ENCODE measurements at regions not wholly inside any gene's neighbourhood (a gene's known extent, or its start where the extent isn't known, plus 50 kb on each side); places are given as distances from the start of the nearest gene placed in this dataset.

DNA sequence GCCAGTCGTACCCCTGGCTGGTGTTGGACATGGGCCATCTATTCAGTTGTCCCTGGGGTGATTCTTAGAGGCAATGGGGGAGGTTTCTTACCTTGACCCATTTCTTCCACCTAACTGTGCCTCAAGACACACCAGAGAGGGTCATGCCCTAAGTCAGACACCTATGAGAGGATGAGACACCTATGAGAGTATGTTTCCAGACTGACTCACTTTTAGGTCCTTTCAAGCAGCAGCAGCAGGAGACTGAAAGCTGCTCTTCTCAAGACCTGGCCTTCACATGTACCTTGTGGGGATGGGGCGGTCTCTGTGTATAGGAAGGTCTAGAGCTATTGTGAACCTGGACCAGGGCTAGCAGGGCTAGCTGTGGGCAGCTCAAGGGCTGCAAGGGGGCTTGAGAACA, 130.1 kb downstream of the TENT4A start:
- intact Hi-C loops (cut with micrococcal nuclease) = no loop called here
- peaks cover 2% of the 10 kb centered on the region for H3K27me3 Mint-ChIP-seq
- H3K4me3 Mint-ChIP-seq = no peak overlapping the region
- no peaks in the 10 kb centered on the region for H3K9me3 Mint-ChIP-seq
- H3K36me3 Mint-ChIP-seq (ENCODE audit: low read depth) = no peaks in the 10 kb centered on the region
- DNase-seq = no peak
- no peak overlapping the region for H3K27ac Mint-ChIP-seq
- H3K4me1 Mint-ChIP-seq = peaks cover 5% of the 10 kb centered on the region

DNA sequence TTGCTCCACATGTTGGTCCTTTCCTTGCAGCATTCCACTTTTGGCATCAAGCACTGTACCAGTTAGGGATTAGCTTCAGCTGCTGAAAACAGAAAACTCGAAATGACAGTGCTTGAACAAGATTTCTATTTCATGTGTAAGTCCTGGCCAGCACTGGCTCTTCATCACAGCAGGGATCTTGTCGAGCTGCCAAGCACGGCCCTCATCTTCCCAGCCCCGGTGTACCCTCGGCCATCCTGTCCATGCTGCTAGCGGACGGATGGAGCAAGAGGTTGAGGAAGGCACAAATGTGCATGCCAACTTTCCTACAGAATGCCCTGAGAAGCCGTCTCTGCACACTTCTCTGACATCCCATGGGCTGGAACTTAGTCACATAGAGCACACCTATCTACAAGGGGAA, 130.6 kb downstream of the TENT4A start:
- Mint-ChIP-seq H3K27ac (no peak overlapping the region), H3K4me1 (peaks cover 6% of the 10 kb centered on the region), H3K4me3 (no peak overlapping the region), H3K27me3 (peaks cover 2% of the 10 kb centered on the region), H3K9me3 (no peaks in the 10 kb centered on the region), H3K36me3 (ENCODE audit: low read depth) (no peaks in the 10 kb centered on the region)
- DNase-seq = no peak
- intact Hi-C loops (cut with micrococcal nuclease) = no loop called here

DNA sequence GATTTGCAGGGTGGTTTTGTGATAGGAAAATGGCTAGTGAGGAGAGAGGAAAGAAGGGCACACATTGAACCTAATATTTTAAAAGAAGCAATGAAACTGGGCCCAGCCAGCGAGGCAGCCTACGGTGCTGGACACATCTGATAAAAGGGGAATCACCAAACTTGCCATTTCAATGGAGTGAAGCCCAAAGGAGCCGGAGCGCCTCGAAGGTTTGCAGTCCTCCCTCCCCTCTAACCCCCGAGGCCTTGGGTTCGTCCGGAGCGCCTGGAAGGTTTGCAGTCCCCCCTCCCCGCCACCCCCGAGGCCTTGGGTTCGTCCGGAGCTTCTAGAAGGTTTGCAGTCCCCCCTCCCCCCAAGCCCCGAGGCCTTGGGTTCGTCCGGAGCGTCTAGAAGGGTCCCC, 132.6 kb downstream of the TENT4A start:
- peaks cover 2% of the 10 kb centered on the region for H3K27me3 Mint-ChIP-seq
- H3K27ac Mint-ChIP-seq = no peak overlapping the region
- no peaks in the 10 kb centered on the region for H3K9me3 Mint-ChIP-seq
- H3K4me1 Mint-ChIP-seq = peaks cover 6% of the 10 kb centered on the region
- intact Hi-C loops (cut with micrococcal nuclease) = no loop called here
- DNase-seq = no peak
- H3K4me3 Mint-ChIP-seq = no peak overlapping the region
- H3K36me3 Mint-ChIP-seq (ENCODE audit: low read depth) = no peaks in the 10 kb centered on the region

DNA sequence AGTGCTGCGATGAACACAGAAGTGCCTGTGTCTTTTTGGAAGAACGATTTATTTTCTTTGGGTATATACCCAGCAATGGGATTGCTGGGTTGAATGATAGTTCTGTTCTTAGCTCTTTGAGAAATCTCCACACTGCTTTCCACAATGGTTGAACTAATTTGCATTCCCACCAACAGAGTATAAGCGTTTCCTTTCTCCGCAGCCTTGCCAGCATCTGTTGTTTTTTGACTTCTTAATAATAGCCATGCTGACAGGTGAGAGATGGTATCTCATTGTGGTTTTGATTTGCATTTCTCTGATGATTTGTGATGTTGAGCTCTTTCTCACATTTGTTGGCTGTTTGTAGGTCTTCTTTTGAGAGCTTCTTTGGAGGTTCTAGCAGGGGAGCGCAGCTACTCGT, 134.6 kb downstream of the TENT4A start:
- Mint-ChIP-seq H3K27me3 (no peaks in the 10 kb centered on the region), H3K4me1 (peaks cover 6% of the 10 kb centered on the region), H3K9me3 (peaks cover 6% of the 10 kb centered on the region), H3K36me3 (ENCODE audit: low read depth) (no peaks in the 10 kb centered on the region), H3K27ac (no peak overlapping the region), H3K4me3 (no peak overlapping the region)
- intact Hi-C loops (cut with micrococcal nuclease) = no loop called here
- DNase-seq = no peak

DNA sequence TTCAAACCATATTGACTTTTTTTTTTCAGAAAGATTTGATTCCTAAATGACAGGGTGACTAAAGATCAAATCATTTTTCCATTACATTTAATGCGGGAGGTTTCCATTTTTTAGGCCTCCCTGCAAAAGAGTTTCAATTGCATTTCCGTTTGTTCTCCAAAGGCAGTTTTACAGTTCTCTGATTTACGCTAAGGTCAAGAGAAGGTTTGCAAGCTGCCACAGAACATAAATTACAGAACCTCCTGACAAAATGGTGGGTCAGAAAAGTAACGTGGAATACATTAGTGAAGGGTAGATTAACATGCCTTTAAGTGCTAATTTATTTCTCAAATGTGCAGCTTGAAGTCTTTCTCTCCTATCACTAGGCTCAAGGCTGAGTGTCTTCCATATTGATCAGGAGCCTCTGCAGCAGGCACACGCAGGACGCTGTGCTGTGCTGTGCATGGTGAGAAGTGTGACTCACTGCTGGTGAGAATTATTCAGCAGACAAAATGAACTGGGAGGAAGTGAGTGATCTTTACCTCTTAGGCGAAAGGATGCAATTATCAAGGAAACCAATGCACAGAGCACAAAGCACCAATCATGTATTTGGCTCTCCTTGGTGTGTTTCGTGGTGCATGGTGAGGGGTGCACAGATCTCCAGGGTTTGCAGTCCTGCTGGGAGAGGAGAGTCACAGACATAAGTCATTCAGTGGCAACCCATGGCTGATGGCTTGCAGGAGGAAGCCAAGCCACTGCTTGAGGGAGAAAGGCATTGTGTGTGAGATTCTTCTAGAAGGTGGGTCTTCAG, 136.3 kb downstream of the TENT4A start:
- no peaks in the 10 kb centered on the region for H3K27me3 Mint-ChIP-seq
- intact Hi-C loops (cut with micrococcal nuclease) = loop anchor here (1.0 kb wide), 1 partner anchor 20 kb away; no protein-coding TSS in a partner anchor
- no peak overlapping the region for H3K4me3 Mint-ChIP-seq
- H3K36me3 Mint-ChIP-seq (ENCODE audit: low read depth) = no peaks in the 10 kb centered on the region
- H3K9me3 Mint-ChIP-seq = peaks cover 6% of the 10 kb centered on the region
- no peak for DNase-seq
- H3K27ac Mint-ChIP-seq = no peak overlapping the region
- H3K4me1 Mint-ChIP-seq = peaks cover 6% of the 10 kb centered on the region

DNA sequence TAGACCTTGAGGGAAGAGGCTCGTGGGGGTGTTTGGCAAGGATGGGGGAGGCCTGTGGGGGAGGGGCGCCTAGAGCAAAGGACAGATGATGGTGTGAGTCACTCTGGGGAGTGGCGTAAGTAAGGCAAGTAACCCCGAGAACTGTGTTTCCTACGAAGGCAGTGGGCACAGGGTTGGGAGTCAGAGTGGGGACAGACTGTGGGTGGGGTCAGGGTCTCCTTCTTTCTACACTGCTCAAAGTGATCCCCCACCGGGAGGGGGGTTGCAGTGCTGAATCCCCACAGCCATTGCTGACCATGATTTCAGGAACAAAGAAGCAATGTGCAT, 136.8 kb downstream of the TENT4A start:
- Mint-ChIP-seq H3K4me3 (no peak overlapping the region), H3K27ac (no peak overlapping the region), H3K9me3 (peaks cover 6% of the 10 kb centered on the region), H3K36me3 (ENCODE audit: low read depth) (no peaks in the 10 kb centered on the region), H3K4me1 (peaks cover 6% of the 10 kb centered on the region), H3K27me3 (no peaks in the 10 kb centered on the region)
- DNase-seq = no peak
- intact Hi-C loops (cut with micrococcal nuclease) = no loop called here

DNA sequence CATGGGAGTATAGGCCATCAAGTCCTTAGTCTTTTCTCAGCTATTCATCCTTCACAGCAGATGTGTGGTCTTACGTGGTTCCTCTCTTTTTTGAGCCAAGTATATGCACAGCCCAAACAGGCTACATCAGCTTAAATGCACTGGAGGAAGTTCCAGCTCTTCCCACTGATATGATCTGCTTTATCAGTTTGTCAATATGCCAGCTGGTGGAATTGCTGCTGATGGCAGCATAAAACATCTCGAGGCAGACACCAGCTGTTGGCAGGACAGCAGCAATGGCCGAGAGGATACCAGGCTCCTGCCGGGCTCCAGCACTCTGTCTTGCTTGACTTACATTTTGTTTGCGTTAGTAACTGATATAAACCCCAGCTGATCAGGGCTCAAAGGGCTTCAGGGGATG, 143.4 kb downstream of the TENT4A start:
- Mint-ChIP-seq H3K36me3 (ENCODE audit: low read depth) (no peaks in the 10 kb centered on the region), H3K9me3 (peaks cover 3% of the 10 kb centered on the region), H3K27me3 (no peaks in the 10 kb centered on the region), H3K27ac (no peak overlapping the region), H3K4me3 (no peak overlapping the region), H3K4me1 (no peaks in the 10 kb centered on the region)
- no peak for DNase-seq
- intact Hi-C loops (cut with micrococcal nuclease) = no loop called here

DNA sequence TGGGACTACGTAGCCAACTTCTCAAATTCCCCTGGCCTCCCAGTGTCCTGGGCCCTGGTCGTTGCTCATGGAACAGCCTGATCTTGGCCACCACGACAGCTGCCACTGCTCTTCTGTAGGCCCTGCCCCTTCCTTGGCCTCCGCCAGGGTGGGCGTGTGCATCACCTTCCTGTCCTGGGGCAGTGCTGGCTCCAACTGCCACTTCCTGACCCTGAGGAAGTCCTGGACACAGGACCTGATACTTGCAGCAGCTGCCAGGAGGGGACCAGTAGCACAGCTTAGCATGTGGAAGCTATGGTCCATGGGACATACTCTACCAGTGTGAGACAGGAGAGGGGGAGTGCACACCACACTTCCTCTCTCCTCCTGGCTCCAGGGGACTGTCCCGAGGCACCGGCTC, 145.2 kb downstream of the TENT4A start:
- Mint-ChIP-seq H3K36me3 (ENCODE audit: low read depth) (no peaks in the 10 kb centered on the region), H3K4me3 (no peak overlapping the region), H3K27ac (no peak overlapping the region), H3K9me3 (no peaks in the 10 kb centered on the region), H3K27me3 (no peaks in the 10 kb centered on the region), H3K4me1 (no peaks in the 10 kb centered on the region)
- intact Hi-C loops (cut with micrococcal nuclease) = no loop called here
- DNase-seq = no peak

DNA sequence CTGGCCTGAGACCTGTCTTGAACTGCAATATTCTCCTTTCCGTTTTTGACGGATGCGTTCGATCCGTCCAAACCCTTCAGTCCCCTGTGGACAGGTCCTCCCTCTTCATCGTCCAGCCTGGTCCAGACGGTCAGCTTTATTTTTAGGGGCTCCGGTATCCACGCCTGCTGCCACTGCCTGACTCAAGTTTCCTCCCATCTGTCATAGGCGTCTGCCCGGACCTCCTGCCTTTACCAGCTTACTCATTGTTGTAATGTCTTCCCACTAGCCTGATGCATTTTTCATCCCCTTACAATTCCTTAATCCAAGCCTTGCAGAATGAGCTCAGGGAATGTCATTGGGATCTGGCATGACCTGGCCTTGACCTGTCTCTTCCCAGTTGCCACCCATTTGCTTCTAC, 145.8 kb downstream of the TENT4A start:
- intact Hi-C loops (cut with micrococcal nuclease) = no loop called here
- no peak overlapping the region for H3K27ac Mint-ChIP-seq
- no peak for DNase-seq
- H3K4me1 Mint-ChIP-seq = no peaks in the 10 kb centered on the region
- no peaks in the 10 kb centered on the region for H3K27me3 Mint-ChIP-seq
- H3K36me3 Mint-ChIP-seq (ENCODE audit: low read depth) = no peaks in the 10 kb centered on the region
- H3K9me3 Mint-ChIP-seq = no peaks in the 10 kb centered on the region
- H3K4me3 Mint-ChIP-seq = no peak overlapping the region

DNA sequence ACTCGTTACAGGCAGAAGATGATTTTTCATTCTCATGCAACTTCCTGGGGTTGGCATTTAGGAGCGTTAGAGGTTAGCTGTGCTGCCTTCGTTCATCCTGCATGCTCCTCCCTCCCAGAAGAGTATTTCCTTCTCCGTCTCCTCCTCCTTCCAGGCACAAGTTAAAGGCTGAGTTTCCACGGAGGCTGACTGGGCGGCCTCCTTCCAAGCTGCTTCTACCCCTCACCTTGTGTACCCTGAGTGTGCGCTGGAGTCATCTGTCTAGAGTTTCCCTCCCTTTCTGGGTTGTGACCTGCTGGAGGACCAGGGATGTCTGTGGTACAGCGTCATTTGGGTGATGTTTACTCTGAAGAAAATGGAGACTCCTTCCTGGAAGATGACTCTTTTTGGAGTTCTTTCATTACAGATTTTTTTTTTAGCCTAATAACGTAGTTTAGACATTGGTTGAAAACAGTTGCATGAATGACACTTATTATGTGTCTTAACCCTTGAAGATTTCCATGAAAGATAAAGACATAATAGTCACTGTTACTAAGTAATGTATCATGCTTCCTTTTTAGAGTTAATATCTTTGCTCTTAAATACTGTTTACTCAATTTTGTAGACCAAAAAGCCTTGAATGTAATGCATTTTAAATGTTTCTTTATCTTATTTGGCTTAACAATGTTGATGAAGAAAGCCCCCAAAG, 146.9 kb downstream of the TENT4A start:
- intact Hi-C loops (cut with micrococcal nuclease) = no loop called here
- Mint-ChIP-seq H3K4me1 (no peaks in the 10 kb centered on the region), H3K27ac (no peak overlapping the region), H3K4me3 (no peak overlapping the region), H3K27me3 (no peaks in the 10 kb centered on the region), H3K36me3 (ENCODE audit: low read depth) (no peaks in the 10 kb centered on the region), H3K9me3 (no peaks in the 10 kb centered on the region)
- DNase-seq = no peak

DNA sequence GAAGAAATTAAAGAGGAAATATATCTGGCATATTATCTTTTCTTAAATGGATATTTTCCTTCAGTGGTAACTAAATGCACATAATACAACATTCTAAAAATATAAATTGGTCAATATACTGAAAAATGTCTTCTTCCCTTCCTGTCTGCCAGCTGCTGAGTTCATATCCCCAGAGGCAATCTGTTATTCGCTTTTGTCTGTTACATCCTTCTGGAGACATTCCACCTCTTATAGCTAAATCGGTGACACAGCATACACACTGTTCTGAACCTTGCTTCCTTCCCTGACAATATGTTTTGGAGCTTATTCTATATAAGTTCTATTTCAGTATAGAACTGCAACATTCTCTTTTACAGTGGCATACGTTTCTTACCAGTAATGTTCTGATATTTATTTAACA, 147.8 kb downstream of the TENT4A start:
- no peak overlapping the region for H3K4me3 Mint-ChIP-seq
- no peak overlapping the region for H3K27ac Mint-ChIP-seq
- no peaks in the 10 kb centered on the region for H3K36me3 Mint-ChIP-seq (ENCODE audit: low read depth)
- H3K4me1 Mint-ChIP-seq = no peaks in the 10 kb centered on the region
- H3K9me3 Mint-ChIP-seq = no peaks in the 10 kb centered on the region
- H3K27me3 Mint-ChIP-seq = no peaks in the 10 kb centered on the region
- no peak for DNase-seq
- intact Hi-C loops (cut with micrococcal nuclease) = no loop called here

DNA sequence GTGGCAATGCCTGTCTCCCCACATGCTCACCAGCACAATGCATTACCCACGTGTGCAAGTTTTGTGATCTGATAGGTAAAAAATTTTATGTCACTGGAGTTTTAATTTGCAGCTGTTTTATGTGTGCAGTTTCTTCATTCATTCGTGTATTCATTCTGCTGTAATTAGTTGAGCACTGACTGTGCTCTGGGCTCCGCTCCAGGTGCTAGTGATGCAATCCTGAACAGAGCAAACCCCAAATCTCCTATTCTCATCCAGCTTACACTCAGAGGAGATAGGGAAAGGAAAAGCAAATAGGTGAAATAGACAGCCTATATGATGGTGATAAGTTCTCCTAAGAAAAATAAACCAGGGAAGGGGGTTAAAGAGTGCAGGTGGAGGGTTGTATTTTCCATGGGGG, 148.4 kb downstream of the TENT4A start:
- Mint-ChIP-seq H3K9me3 (no peaks in the 10 kb centered on the region), H3K36me3 (ENCODE audit: low read depth) (no peaks in the 10 kb centered on the region), H3K27me3 (no peaks in the 10 kb centered on the region), H3K4me3 (no peak overlapping the region), H3K27ac (no peak overlapping the region), H3K4me1 (no peaks in the 10 kb centered on the region)
- DNase-seq = no peak
- intact Hi-C loops (cut with micrococcal nuclease) = no loop called here

DNA sequence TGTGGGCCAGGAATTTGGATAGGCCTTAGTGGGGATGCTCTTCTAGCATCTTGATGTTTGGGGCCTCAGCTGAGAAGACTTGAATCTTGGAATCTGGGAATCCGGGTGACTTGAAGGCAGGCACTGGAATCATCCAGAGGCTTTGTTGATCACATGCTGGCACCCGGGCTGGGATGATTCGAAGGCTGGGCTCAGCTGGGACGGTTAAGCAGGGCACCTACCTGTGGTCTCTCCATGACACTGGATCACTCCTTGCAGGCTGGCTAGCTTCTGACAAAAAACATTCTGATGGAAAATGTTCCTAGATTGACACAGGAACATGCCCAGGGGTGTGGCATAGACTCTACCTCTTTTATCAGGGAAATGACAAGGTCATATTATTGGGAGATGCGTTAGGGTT, 149.1 kb downstream of the TENT4A start:
- Mint-ChIP-seq H3K27me3 (no peaks in the 10 kb centered on the region), H3K4me3 (no peak overlapping the region), H3K27ac (no peak overlapping the region), H3K4me1 (no peaks in the 10 kb centered on the region), H3K36me3 (ENCODE audit: low read depth) (no peaks in the 10 kb centered on the region), H3K9me3 (no peaks in the 10 kb centered on the region)
- intact Hi-C loops (cut with micrococcal nuclease) = no loop called here
- no peak for DNase-seq

DNA sequence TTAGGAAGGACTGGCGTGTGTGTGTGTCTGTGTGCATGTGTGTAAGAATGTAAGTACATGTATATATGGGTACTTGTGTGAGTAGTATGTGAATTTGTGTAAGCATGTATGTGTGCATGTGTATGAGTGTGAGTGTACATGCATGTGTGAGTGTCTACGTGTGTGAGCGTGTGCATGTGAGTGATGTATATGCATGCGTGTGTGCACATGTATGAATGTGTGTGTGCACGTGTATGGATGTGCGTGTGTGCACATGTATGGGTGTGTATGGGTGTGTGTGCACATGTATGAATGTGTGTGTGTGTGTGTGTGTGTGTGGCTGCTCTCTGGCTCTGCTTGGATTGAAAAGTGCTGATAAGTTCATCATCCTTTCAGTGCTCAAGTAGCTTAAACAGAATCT, 154.5 kb downstream of the TENT4A start:
- H3K4me3 Mint-ChIP-seq = no peak overlapping the region
- H3K27ac Mint-ChIP-seq = no peak overlapping the region
- H3K27me3 Mint-ChIP-seq = no peaks in the 10 kb centered on the region
- H3K9me3 Mint-ChIP-seq = no peaks in the 10 kb centered on the region
- intact Hi-C loops (cut with micrococcal nuclease) = no loop called here
- no peaks in the 10 kb centered on the region for H3K36me3 Mint-ChIP-seq (ENCODE audit: low read depth)
- no peak for DNase-seq
- no peaks in the 10 kb centered on the region for H3K4me1 Mint-ChIP-seq

DNA sequence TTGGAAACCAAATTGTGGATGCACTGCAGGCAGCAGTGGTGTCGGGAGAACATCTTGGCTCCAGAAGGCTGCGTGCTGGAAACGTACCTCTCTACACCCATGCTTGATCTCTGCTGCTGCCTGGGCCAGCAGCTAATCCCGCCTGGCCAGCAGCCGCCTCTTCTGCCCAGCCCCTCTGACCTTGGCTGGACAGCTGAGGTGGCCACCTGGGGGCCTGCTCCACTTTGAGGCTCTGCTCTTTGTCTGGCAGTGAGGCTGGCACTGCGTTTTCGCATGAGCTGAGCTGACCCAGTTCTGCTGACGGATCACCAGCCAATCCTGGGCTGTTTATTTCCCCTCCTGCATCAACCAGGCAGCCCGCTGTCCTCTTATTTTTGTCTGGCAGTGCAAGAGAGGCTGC, 154.9 kb downstream of the TENT4A start:
- Mint-ChIP-seq H3K4me3 (no peak overlapping the region), H3K9me3 (no peaks in the 10 kb centered on the region), H3K27me3 (no peaks in the 10 kb centered on the region), H3K27ac (no peak overlapping the region), H3K4me1 (no peaks in the 10 kb centered on the region), H3K36me3 (ENCODE audit: low read depth) (no peaks in the 10 kb centered on the region)
- no peak for DNase-seq
- intact Hi-C loops (cut with micrococcal nuclease) = no loop called here
